Activated CD8-positive, alpha-beta memory T cell treated with anti-CD3 and anti-CD28 coated beads for 4 hours (primary cell): ENCODE measurements at regions not wholly inside any gene's neighbourhood (a gene's known extent, or its start where the extent isn't known, plus 50 kb on each side); places are given as distances from the start of the nearest gene placed in this dataset.
"Not testable (repeated sequence)": the region's sequence is repeated elsewhere in the genome, so short reads cannot be mapped to it uniquely, and the experiment has no call there.

Source experiments
- DNase-seq, 2 donors: peaks; one replicate each; pipeline ENCODE4 v3.0.0-alpha.2; 2020; ENCODE audit warnings: low read depth in 2 of 2

- no peak for DNase-seq
Observed at GRCh38 chr6:168826078-168826390, 385.1 kb downstream of the SMOC2 start.

- no peak for DNase-seq
Observed at GRCh38 chr6:168825226-168826077, 384.5 kb downstream of the SMOC2 start.

DNA sequence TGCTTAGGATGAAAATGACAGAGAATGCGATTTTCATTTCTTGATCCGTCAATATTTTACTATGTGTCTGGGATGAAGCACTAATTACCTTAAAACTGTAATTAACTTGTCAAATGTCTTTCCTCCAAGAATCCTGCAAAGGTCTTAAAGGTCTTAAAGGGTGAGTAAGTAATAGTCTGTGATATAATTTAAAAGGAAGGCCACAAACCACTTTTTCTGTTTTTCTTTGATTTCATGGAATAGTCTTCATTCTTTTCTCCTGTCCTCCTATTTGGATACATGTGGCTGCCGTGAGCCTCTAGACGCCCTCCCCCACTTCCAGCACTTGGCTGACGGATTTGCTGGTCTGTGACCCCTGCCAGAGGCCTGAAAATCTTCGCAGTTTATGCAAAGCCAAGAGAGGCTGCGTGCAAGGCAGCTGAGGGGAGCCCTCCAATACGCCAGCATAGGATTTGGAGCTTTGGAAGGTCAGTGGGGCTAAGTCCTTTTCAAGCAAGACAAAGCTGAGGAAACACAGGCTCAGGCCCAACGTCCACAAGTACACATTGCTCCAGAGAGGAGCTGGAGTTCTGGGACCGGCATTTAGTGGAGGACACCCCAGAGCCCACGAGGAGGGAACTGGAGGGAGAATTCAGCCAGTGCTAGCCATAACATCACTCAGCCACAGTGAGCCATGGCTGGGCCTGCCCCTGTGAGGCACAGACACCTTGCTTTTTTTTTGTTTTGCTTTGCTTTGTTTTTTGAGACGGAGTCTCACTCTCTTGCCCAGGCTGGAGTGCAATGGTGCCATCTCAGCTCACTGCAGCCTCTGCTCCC is 382.6 kb downstream of the SMOC2 start:
- DNase-seq: no peak

DNA sequence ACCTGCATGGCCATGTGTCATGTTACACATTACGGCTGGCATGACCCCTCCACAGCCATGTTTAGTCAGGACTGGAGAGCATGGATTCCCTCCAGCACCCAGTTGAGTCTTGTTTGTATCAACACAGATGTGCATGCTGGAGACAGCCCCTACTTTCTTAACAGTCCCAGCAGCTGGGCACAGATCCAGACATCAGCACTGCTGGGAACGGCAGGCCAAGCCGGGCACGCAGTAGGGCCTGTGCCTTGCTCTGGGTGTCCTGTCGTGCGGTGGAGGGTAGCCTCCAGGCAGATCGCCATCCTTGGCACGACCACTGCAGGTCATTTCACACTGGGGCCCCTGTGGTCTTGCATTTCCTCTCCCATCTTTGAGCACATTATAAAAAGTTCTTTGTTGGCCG is 381.4 kb downstream of the SMOC2 start:
- no peak for DNase-seq

DNA sequence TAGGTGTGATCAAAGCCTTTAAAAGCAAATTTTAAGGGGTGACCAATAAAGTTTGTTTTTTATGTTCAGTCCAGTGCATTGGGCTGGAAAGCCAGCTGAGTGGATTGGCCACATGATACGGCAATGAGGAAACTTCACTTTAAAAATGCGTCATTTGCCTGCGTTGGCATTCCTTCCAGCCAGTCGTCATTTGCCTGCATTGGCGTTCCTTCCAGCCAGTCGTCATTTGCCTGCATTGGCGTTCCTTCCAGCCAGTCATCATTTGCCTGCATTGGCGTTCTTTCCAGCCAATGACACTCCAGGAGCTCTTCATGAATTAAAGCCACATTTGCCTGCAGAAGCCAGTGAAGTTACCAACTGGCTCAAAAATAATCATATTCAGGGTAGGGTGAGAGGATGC is 378.6 kb downstream of the SMOC2 start:
- DNase-seq: no peak

- DNase-seq: no peak
Observed at GRCh38 chr6:168817558-168818159, 376.7 kb downstream of the SMOC2 start.

GRCh38 chr6:168815229-168815628 is 374.2 kb downstream of the SMOC2 start:
- no peak for DNase-seq

GRCh38 chr6:168808232-168808631 is 367.2 kb downstream of the SMOC2 start:
- no peak for DNase-seq

GRCh38 chr6:168804331-168804730 is 363.3 kb downstream of the SMOC2 start:
- DNase-seq: no peak

GRCh38 chr6:168803874-168804273 is 362.9 kb downstream of the SMOC2 start:
- no peak for DNase-seq

DNA sequence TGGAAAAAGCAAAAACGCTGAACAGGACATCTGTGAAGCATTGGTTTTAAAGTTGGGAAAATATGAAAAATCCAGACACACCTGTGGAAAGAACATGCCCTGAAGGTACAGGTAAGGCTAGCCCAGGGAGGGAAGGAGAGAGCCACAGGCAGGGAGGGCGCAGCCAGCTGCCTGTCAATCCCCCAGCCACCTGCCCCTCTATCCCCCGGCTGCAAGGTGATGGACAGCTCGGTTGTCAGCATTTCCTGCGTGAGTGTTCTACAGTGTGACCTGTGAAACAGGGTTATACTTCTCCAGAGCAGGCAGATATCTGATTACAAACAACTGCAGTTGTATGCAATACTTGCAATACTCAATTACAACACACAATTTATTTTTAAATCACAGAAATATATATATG is 358.1 kb downstream of the SMOC2 start:
- no peak for DNase-seq

DNA sequence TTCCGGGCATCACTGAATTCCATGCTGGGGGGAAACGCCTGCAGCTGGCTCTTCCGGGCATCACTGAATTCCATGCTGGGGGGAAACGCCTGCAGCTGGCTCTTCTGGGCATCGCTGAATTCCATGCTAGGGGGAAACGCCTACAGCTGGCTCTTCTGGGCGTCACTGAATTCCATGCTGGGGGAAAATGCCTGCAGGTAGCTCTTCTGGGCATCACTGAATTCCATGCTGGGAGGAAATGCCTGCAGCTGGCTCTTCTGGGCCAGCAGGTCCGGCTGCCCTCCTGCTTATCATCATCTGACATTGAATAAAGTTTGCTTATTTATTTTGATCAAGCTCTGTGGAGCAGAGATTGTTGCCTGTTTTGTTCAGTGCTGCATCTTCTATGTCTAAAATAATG is 355.1 kb downstream of the SMOC2 start:
- no peak for DNase-seq

- not testable (repeated sequence) for DNase-seq
Observed at GRCh38 chr6:168795611-168796010, 354.6 kb downstream of the SMOC2 start.

GRCh38 chr6:168794491-168794890 is 353.5 kb downstream of the SMOC2 start:
- DNase-seq: no peak

- DNase-seq: no peak
Observed at GRCh38 chr6:168793649-168794048, 352.7 kb downstream of the SMOC2 start.

DNA sequence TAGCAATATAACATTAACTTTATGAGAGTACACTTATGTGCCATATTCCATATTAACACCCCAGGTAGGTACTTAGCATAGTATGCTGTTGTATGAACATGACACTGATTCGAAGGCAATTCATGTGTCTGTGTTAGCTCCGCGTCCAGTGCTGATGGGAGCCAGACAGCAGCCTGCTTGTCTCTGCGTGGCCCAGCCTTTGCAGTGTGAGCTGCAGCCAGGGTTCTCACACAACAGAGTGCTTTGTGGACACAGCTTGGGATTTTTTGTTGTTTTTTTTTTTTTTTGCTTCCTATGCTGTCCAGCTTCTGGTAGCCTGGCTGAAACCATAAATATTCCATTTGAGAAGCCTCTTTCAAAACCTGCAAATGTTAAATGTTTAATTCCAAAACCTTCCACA is 350.9 kb downstream of the SMOC2 start:
- no peak for DNase-seq

- no peak for DNase-seq
Observed at GRCh38 chr6:168789699-168790098, 348.7 kb downstream of the SMOC2 start.

DNA sequence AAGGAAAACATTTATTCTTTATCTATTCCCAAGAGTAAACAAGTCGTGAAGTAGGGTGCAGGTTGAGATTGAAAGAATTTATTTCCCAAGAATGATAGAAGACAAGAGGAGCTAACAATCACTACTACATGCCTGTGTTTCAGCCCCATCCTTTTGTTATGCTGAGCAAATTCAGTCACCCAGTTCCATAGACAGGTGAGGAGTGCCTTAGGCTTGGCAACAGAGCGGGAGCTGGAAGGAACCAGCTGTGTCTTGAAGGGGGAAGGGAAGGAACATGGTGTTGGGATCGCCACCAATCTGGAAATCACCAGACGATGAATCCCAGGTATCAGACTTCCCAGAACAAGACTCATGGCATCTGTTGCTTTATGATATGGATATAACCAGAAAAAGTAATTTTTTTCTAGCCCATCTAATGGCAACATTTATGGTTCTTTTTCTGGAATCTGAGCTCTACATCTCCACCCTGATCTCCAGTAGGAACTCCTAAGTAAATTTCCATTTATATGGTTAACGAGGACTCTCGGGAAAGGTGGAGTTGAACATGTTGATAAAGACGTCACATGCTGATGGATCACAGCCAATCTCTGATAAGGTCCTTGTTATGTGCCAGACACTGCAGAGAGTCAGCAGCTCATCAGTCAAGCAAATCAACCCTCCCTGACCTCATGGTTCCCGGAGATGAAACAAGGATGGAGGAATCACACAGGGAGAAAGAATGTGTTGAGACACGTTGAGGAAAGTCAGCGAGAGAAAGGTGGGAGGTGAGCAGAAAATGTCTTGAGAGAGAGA is 344.9 kb downstream of the SMOC2 start:
- no peak for DNase-seq

DNA sequence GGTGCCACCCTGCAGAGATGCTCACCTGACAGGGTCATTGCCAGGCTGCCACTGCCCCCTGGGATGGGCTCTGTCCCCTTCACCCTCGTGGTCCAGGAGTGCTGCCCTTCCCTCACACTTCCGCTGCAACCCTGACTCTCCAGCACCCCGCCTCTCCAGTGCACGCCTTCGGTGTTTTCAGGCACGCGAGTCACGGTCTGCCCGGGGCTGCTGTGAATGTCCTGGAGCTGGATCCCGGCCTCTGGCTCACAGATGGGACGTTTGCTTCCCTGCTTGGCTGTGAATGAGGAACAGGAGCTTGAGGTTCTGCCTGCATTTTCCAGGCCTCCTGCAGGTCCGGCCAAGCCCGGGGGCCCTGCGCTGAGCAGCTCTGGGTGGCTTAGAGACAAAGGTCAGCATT is 343.4 kb downstream of the SMOC2 start:
- DNase-seq: no peak

- no peak for DNase-seq
Observed at GRCh38 chr6:168783720-168784119, 342.7 kb downstream of the SMOC2 start.

DNA sequence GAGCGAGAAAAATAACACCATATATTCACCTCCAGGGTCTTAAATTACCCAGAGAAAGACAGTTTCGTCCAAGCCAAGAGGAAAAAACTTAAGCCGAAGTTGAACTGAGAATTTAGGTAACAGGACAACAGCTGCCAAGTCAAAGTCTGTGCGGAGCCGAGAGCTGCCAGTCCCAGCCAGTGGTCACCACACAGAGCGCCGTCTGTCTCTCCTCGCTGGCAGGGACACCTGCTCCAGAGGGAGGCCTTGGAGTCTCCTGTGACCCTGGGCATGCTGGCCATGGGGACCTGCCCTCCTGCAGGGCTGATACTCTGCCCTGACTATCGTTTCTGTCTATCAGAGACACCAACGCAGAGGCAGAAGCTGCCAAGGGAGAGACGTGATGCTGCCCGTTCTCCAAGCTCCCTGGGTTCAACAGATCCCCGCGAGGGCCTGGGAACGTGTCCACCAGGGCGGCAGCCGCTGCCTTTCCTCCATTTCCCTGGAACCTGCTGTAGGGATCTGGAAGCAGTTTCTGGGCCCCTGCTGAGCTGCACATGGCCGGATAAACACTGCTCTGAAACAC is 341.3 kb downstream of the SMOC2 start:
- DNase-seq: no peak

- DNase-seq: no peak
Observed at GRCh38 chr6:168778201-168778600, 337.2 kb downstream of the SMOC2 start.
